Activated T-cell treated with anti-CD3 and anti-CD28 coated beads, Interleukin-2, amount 50 U/mL, for 24 hours (primary cell): ENCODE measurements at regions not wholly inside any gene's neighbourhood (a gene's known extent, or its start where the extent isn't known, plus 50 kb on each side); places are given as distances from the start of the nearest gene placed in this dataset.

Experiments used
- DNase-seq: peaks from one replicate; pipeline ENCODE4 v3.0.0-alpha.2; 2020
- H3K27ac Mint-ChIP-seq: 2 replicates; pipeline ENCODE4 v1.8.0; 2020; ENCODE audit warnings: mild to moderate bottlenecking, mixed read lengths
- H3K27me3 Mint-ChIP-seq: 2 replicates; pipeline ENCODE4 v1.8.0; 2020; ENCODE audit warnings: mixed read lengths
- H3K36me3 Mint-ChIP-seq: 2 replicates; pipeline ENCODE4 v1.8.0; 2020; ENCODE audit warnings: low read depth, mixed read lengths
- H3K4me1 Mint-ChIP-seq: 2 replicates; pipeline ENCODE4 v1.8.0; 2020; ENCODE audit warnings: low read depth, mixed read lengths
- H3K4me3 Mint-ChIP-seq: 2 replicates; pipeline ENCODE4 v1.8.0; 2020; ENCODE audit warnings: mild to moderate bottlenecking, moderate library complexity, mixed read lengths
- H3K9me3 Mint-ChIP-seq: 2 replicates; pipeline ENCODE4 v1.8.0; 2020; ENCODE audit warnings: mixed read lengths

GRCh38 chr2:64789466-64790320 lies 136.0 kb upstream of the SERTAD2 start:
- Mint-ChIP-seq H3K9me3 (no peaks in the 10 kb centered on the region), H3K27ac (no peak overlapping the region), H3K4me1 (no peaks in the 10 kb centered on the region), H3K36me3 (no peaks in the 10 kb centered on the region), H3K27me3 (no peaks in the 10 kb centered on the region), H3K4me3 (no peak overlapping the region)
- no peak for DNase-seq

DNA sequence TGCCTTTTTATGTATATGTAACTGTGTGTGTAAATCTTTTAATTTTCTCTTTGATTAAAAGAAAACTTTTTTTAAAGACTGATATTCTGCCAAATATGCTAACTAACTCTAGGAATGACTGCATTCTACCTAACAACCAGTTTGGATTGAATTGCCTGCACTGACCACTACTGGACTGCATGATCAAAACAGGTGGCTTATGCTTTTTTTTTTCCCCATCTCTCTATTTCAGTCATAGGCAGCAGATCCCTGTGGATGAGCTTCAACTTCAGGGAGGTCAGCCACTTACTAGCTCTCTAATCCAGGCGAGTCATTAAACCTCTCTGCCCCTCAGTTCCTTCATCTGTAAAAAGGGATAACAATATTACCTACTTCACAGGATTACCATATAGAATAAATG lies 138.6 kb upstream of the SERTAD2 start:
- no peak for DNase-seq
- no peak overlapping the region for H3K4me3 Mint-ChIP-seq
- H3K4me1 Mint-ChIP-seq, result no peaks in the 10 kb centered on the region
- no peak overlapping the region for H3K27ac Mint-ChIP-seq
- no peaks in the 10 kb centered on the region for H3K36me3 Mint-ChIP-seq
- no peaks in the 10 kb centered on the region for H3K9me3 Mint-ChIP-seq
- H3K27me3 Mint-ChIP-seq, result no peaks in the 10 kb centered on the region

- H3K27me3 Mint-ChIP-seq, result no peaks in the 10 kb centered on the region
- H3K9me3 Mint-ChIP-seq, result no peaks in the 10 kb centered on the region
- H3K4me3 Mint-ChIP-seq, result no peak overlapping the region
- H3K27ac Mint-ChIP-seq, result no peak overlapping the region
- DNase-seq, result no peak
- no peaks in the 10 kb centered on the region for H3K4me1 Mint-ChIP-seq
- H3K36me3 Mint-ChIP-seq, result no peaks in the 10 kb centered on the region
These were observed 139.4 kb upstream of the SERTAD2 start for GRCh38 chr2:64792995-64793639.

DNA sequence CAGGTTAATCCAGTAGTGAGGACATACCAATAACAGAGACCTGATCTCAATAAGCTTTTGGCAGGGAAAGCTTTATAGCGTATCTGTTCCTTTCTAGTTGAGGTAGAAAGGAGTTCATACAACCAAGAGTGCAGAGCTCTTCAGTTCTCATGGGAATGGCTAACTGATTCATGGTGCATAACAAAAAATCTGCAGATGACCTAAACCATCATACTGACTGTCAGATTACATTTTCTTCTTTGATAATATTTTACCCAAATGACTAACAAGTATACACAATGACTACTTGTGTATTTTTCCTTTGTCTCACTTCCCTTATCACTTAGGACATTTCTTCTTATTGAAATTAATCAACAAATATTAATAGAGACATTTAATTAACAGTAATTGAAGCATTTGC lies 140.0 kb upstream of the SERTAD2 start:
- H3K27ac Mint-ChIP-seq, result no peak overlapping the region
- no peak for DNase-seq
- no peaks in the 10 kb centered on the region for H3K4me1 Mint-ChIP-seq

GRCh38 chr2:64794426-64794995 lies 140.8 kb upstream of the SERTAD2 start:
- no peak for DNase-seq
- no peaks in the 10 kb centered on the region for H3K4me1 Mint-ChIP-seq
- no peaks in the 10 kb centered on the region for H3K27me3 Mint-ChIP-seq
- H3K4me3 Mint-ChIP-seq, result no peak overlapping the region
- H3K36me3 Mint-ChIP-seq, result no peaks in the 10 kb centered on the region
- no peak overlapping the region for H3K27ac Mint-ChIP-seq
- no peaks in the 10 kb centered on the region for H3K9me3 Mint-ChIP-seq

More for the DNA sequence above, 140.0 kb upstream of the SERTAD2 start:
- H3K4me3 Mint-ChIP-seq, result no peak overlapping the region
- H3K36me3 Mint-ChIP-seq, result no peaks in the 10 kb centered on the region
- H3K9me3 Mint-ChIP-seq, result no peaks in the 10 kb centered on the region
- H3K27me3 Mint-ChIP-seq, result no peaks in the 10 kb centered on the region

DNA sequence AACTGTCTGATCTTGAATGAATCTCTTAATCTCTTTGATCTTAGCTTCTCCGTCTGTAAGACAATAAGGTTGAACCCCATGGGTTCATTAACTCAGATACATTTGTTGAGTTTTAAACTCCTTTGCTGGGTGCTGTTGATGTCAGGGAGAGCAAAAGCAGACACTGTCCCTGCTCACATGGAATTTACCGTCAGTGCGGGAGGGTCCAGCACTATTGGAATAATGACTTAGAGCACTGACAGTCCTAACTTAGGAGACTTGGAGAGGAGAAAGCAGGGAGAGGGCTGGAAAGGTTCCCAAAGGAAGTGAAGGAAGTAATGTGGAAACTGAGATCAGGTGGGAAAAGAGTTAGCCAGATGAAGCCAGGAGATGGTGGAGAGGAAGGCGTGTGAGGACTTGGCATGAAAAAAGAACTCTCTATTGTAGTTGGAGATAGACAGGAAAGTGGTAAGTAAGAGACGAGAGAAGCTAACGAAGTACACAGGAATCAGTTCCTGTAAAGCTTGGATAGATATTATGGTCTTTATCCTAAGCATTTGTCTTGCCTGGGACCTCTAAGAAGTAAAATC lies 141.4 kb upstream of the SERTAD2 start:
- no peaks in the 10 kb centered on the region for H3K9me3 Mint-ChIP-seq
- no peaks in the 10 kb centered on the region for H3K4me1 Mint-ChIP-seq
- no peaks in the 10 kb centered on the region for H3K36me3 Mint-ChIP-seq
- no peaks in the 10 kb centered on the region for H3K27me3 Mint-ChIP-seq
- H3K27ac Mint-ChIP-seq, result no peak overlapping the region
- no peak for DNase-seq
- H3K4me3 Mint-ChIP-seq, result no peak overlapping the region

DNA sequence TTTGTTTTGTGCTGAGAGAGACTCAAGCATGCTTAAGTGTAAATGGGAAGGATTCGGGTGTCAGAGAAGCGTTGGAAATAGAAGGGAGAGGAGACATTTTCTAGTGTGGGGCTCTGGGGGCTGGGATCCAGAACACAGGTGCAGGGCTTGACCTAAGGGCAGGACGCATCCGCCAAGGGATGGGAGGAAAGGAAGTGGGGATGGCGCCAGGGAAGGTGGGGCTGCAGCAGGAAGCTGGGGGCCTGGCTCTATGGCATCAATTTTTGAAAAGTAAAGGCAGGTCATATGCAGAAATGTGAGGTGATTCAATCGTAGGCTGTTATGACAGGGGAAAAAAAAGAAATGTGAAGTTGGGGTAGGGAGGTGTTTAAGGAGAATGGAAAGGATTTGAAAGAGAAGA lies 143.2 kb upstream of the SERTAD2 start:
- no peak for DNase-seq
- no peaks in the 10 kb centered on the region for H3K36me3 Mint-ChIP-seq
- no peak overlapping the region for H3K4me3 Mint-ChIP-seq
- H3K27me3 Mint-ChIP-seq, result no peaks in the 10 kb centered on the region
- H3K9me3 Mint-ChIP-seq, result no peaks in the 10 kb centered on the region
- no peak overlapping the region for H3K27ac Mint-ChIP-seq
- no peaks in the 10 kb centered on the region for H3K4me1 Mint-ChIP-seq

DNA sequence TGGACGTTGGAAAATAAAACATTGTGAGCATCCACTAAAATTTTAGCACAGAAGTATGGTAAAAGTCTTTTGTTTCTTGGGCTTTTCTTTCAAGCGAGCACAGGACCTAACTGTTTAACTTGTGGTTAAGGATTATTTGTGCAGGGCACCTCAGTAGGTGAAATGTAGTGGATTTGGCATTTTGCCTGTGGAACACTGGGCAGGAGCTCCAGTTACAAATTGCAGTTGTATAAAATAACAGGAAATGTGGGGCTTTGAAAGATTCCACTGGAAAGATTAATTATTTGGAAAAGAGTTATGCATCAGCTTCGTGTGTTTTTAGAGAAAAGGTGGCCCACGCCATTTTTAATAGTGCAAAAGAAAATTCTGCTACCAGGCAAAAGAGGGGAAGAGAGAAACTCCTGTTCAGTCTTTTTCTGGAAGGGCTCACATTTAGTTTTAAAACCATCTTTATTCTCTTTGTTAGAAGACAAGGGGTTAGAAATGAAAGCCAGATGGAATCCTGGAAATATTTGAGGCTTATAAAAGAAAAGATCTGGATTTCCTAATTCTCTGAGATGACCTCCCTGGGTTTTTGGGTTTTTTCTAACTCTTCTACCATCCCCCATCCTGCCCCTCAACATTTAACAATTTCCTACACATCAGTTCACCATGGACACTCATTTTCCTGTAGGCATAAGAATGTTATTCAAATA lies 144.3 kb upstream of the SERTAD2 start:
- Mint-ChIP-seq H3K4me3 (no peak overlapping the region), H3K9me3 (no peaks in the 10 kb centered on the region), H3K27ac (no peak overlapping the region), H3K4me1 (no peaks in the 10 kb centered on the region), H3K27me3 (no peaks in the 10 kb centered on the region), H3K36me3 (no peaks in the 10 kb centered on the region)
- no peak for DNase-seq

DNA sequence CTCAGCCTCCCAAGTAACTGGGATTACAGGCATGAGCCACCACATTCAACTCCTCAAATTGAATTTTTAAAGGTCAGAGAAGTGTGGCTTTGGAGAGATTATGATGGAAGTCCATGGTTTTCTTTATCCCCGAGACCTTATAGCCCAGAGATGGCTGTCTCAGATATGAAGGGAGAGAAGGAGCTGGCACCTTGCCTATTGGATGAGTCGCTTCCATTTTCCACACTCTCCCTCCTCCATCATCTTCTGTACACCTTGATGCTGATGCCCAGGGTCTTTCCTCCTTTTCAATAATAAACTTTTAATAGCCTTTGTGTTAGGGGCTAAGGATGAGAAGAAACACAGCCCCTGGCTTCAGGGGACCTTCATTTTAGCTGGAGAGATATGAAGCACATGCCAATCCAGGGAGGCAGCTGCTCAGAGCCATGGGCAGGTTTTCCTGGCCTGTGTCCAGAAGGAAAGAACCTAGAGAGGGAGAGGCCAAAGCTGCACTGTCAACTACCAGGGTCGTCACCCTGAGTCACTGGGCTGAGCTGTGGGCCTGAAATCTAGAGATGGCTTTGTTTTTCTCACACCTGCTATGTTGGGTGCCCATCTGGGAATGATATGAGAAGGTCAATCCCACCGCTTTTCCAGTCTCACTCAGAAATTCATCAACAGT lies 146.0 kb upstream of the SERTAD2 start:
- no peaks in the 10 kb centered on the region for H3K27me3 Mint-ChIP-seq
- H3K9me3 Mint-ChIP-seq, result no peaks in the 10 kb centered on the region
- no peak overlapping the region for H3K4me3 Mint-ChIP-seq
- no peaks in the 10 kb centered on the region for H3K36me3 Mint-ChIP-seq
- no peak overlapping the region for H3K27ac Mint-ChIP-seq
- DNase-seq, result no peak
- H3K4me1 Mint-ChIP-seq, result no peaks in the 10 kb centered on the region

DNA sequence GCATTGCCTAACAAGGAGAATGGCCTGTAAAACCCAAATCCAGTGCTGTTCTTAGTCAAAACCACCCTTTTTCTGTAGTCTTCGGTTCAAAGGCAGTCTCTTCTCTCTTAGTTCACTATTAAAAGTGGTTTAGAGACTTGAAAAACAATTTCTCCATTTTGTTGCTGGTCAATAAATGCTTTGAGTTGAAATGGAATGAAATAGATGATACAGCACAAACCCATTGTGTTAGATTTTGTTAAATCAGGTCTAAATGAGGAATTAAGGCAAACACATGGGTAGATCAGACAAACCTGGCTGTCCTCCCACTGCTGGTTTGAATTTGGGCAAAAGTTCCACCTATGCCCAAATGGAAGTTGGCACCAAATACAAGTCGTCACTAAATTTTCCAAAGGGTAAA lies 150.1 kb upstream of the SERTAD2 start:
- no peak overlapping the region for H3K4me3 Mint-ChIP-seq

DNA sequence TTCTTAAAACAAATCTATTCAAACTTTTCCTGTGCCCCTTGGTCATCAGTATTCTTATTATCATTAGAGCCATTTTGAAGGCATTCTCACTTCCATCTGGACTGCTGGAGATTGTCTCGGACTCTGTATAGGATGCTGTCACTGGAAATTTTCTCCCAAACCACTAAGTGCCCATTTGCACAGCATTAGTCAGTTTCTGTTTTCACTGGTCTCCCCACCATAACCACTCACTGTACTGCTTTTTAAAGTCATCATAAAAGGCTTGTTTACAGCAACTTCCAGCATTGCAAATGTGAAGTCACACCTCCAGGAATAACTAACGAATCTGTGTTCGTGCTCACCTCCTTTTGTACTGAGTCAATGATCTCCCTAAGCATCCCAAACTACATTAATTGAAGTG lies 150.9 kb upstream of the SERTAD2 start:
- Mint-ChIP-seq H3K36me3 (no peaks in the 10 kb centered on the region), H3K4me3 (no peak overlapping the region), H3K9me3 (no peaks in the 10 kb centered on the region)

More for the DNA sequence above, 150.1 kb upstream of the SERTAD2 start:
- Mint-ChIP-seq H3K36me3 (no peaks in the 10 kb centered on the region), H3K27ac (no peak overlapping the region), H3K9me3 (no peaks in the 10 kb centered on the region), H3K27me3 (no peaks in the 10 kb centered on the region), H3K4me1 (peaks cover 19% of the 10 kb centered on the region)
- DNase-seq, result no peak

GRCh38 chr2:64807417-64807816 lies 153.7 kb upstream of the SERTAD2 start:
- Mint-ChIP-seq H3K27ac (peak overlapping the region; percentile 13), H3K4me3 (no peak overlapping the region), H3K36me3 (no peaks in the 10 kb centered on the region), H3K4me1 (peaks cover 28% of the 10 kb centered on the region), H3K9me3 (no peaks in the 10 kb centered on the region), H3K27me3 (no peaks in the 10 kb centered on the region)
- DNase-seq, result peak; percentile 61

More for the DNA sequence above, 150.9 kb upstream of the SERTAD2 start:
- DNase-seq, result no peak
- no peaks in the 10 kb centered on the region for H3K27me3 Mint-ChIP-seq
- peaks cover 19% of the 10 kb centered on the region for H3K4me1 Mint-ChIP-seq
- no peak overlapping the region for H3K27ac Mint-ChIP-seq

DNA sequence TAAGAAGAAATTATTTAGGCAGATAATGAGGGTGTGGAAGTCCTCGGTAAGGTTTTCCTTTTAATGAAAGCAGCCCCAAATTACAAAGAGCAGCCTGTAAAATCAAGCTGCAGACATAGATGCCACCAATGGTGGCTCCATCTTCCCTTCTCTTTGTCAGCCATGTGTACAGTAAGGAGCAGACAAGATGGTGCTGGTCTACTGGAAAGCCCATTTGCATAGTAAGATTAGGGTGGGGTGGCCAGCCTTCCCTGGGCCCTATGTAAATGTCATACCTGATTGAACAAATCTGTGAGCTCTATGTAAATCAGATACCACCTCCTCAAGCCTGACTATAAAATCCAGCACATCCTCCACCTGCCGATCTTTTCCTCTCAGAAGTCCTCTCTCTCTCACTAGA lies 154.4 kb upstream of the SERTAD2 start:
- peaks cover 30% of the 10 kb centered on the region for H3K4me1 Mint-ChIP-seq
- H3K27ac Mint-ChIP-seq, result peak overlapping the region; percentile 27

DNA sequence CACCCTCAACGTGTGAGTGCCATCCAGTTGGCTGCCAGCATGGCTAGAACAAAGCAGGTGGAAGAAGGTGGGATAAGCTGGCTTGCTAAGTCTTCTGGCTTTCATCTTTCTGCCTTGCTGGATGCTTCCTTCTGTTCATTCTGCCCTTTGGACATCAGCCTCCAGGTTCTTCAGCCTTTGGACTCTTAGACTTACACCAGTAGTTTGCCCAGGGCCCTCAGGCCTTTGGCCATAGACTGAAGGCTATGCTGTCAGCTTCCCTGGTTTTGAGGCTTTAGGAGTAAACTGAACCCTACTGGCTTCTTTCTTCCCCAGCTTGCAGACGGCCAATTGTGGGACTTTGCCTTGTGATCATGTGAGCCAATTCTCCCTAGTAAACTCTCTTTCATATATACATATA lies 155.0 kb upstream of the SERTAD2 start:
- H3K27me3 Mint-ChIP-seq, result no peaks in the 10 kb centered on the region
- peak overlapping the region; percentile 11 for H3K27ac Mint-ChIP-seq
- no peaks in the 10 kb centered on the region for H3K9me3 Mint-ChIP-seq
- peaks cover 30% of the 10 kb centered on the region for H3K4me1 Mint-ChIP-seq
- DNase-seq, result no peak
- no peaks in the 10 kb centered on the region for H3K36me3 Mint-ChIP-seq
- no peak overlapping the region for H3K4me3 Mint-ChIP-seq

More for the DNA sequence above, 154.4 kb upstream of the SERTAD2 start:
- Mint-ChIP-seq H3K36me3 (no peaks in the 10 kb centered on the region), H3K27me3 (no peaks in the 10 kb centered on the region), H3K4me3 (no peak overlapping the region), H3K9me3 (no peaks in the 10 kb centered on the region)
- DNase-seq, result no peak
